HG03280 (cell line): ENCODE measurements at regions not wholly inside any gene's neighbourhood (a gene's known extent, or its start where the extent isn't known, plus 50 kb on each side); places are given as distances from the start of the nearest gene placed in this dataset.
"Not testable (repeated sequence)": the region's sequence is repeated elsewhere in the genome, so short reads cannot be mapped to it uniquely, and the experiment has no call there.

Experiments
- ATAC-seq: cut with Tn5 transposase; IDR thresholded peaks from one replicate; pipeline ENCODE4 v1.9.1; 2021; ENCODE audit warnings: mild to moderate bottlenecking, moderate library complexity; ENCODE audit not compliant: unreplicated experiment

GRCh38 chr21:6060054-6060681 lies 4461.2 kb upstream of the TPTE start:
- not testable (repeated sequence) for ATAC-seq

GRCh38 chr21:6066320-6066985 lies 4454.9 kb upstream of the TPTE start:
- not testable (repeated sequence) for ATAC-seq

GRCh38 chr21:6068098-6068831 lies 4453.1 kb upstream of the TPTE start:
- ATAC-seq: not testable (repeated sequence)

GRCh38 chr21:6070213-6070612 lies 4451.2 kb upstream of the TPTE start:
- not testable (repeated sequence) for ATAC-seq

GRCh38 chr21:6072691-6073090 lies 4448.7 kb upstream of the TPTE start:
- not testable (repeated sequence) for ATAC-seq

GRCh38 chr21:6073993-6074705 lies 4447.2 kb upstream of the TPTE start:
- not testable (repeated sequence) for ATAC-seq

- ATAC-seq: not testable (repeated sequence)
Measured at GRCh38 chr21:6074935-6075334, 4446.4 kb upstream of the TPTE start.

GRCh38 chr21:6075627-6076208 lies 4445.7 kb upstream of the TPTE start:
- not testable (repeated sequence) for ATAC-seq

GRCh38 chr21:6077358-6077757 lies 4444.0 kb upstream of the TPTE start:
- ATAC-seq: not testable (repeated sequence)

GRCh38 chr21:6078902-6079301 lies 4442.5 kb upstream of the TPTE start:
- ATAC-seq: not testable (repeated sequence)

GRCh38 chr21:6080941-6081655 lies 4440.3 kb upstream of the TPTE start:
- ATAC-seq: not testable (repeated sequence)

- ATAC-seq: not testable (repeated sequence)
Measured at GRCh38 chr21:6082166-6082565, 4439.2 kb upstream of the TPTE start.

- not testable (repeated sequence) for ATAC-seq
Measured at GRCh38 chr21:6083574-6084120, 4437.7 kb upstream of the TPTE start.

- ATAC-seq: not testable (repeated sequence)
Measured at GRCh38 chr21:6086038-6086437, 4435.3 kb upstream of the TPTE start.

GRCh38 chr21:6087579-6088178 lies 4433.7 kb upstream of the TPTE start:
- not testable (repeated sequence) for ATAC-seq

- not testable (repeated sequence) for ATAC-seq
Measured at GRCh38 chr21:6090286-6090908, 4431.0 kb upstream of the TPTE start.

- ATAC-seq: not testable (repeated sequence)
Measured at GRCh38 chr21:6091335-6092027, 4429.9 kb upstream of the TPTE start.

- not testable (repeated sequence) for ATAC-seq
Measured at GRCh38 chr21:6092401-6092800, 4429.0 kb upstream of the TPTE start.
